Esophagus muscularis mucosa (tissue), 4 donors: ENCODE measurements at regions not wholly inside any gene's neighbourhood (a gene's known extent, or its start where the extent isn't known, plus 50 kb on each side); places are given as distances from the start of the nearest gene placed in this dataset.

Source experiments
- DNase-seq: peaks from one replicate; pipeline ENCODE4 v3.0.0-alpha.2; 2017; ENCODE audit errors: extremely low spot score
- H3K27ac ChIP-seq, 4 donors: fragments of 200-600 bp; sonication (generic); replicated peaks in 1 of 4; 1 replicate in 3 of 4; 2 replicates in 1 of 4; pipeline ENCODE4 v1.5.1; 2016 to 2019; ENCODE audit warnings: mild to moderate bottlenecking in 1 of 4
- H3K27me3 ChIP-seq, 4 donors: fragments of 200-600 bp; sonication (generic); one replicate each; pipeline versions ENCODE4 v1.5.1 to v1.6.0; 2016 to 2019
- H3K36me3 ChIP-seq, 4 donors: fragments of 200-600 bp; sonication (generic); one replicate each; pipeline ENCODE4 v1.5.1; 2016 to 2019
- H3K4me1 ChIP-seq, 4 donors: fragments of 200-600 bp; sonication (generic); one replicate each; pipeline ENCODE4 v1.5.1; 2016 to 2019
- H3K4me3 ChIP-seq, 4 donors: fragments of 200-600 bp; sonication (generic); 1 replicate in 2 of 4; 2 replicates in 2 of 4; pipeline ENCODE4 v1.5.1; 2016 to 2019; ENCODE audit warnings: mild to moderate bottlenecking in 4 of 4, moderate library complexity in 1 of 4
- H3K9me3 ChIP-seq, 4 donors: fragments of 200-600 bp; sonication (generic); 1 replicate in 3 of 4; 2 replicates in 1 of 4; pipeline ENCODE4 v1.5.1; 2016 to 2019
- CTCF ChIP-seq, 3 experiments: fragments of 200-600 bp in 2 of 3; fragments of 450-650 bp in 1 of 3; sonication (generic) in 2 of 3; IDR thresholded peaks; one replicate each; pipeline ENCODE4 v1.5.1; 2017 to 2019; ENCODE audit warnings: antibody characterized with exemption in 3 of 3, mild to moderate bottlenecking in 2 of 3, moderate library complexity in 1 of 3
- EP300 ChIP-seq: sonication (generic); formaldehyde crosslinking; IDR thresholded peaks from one replicate; pipeline ENCODE4 v1.6.1; 2017; ENCODE audit warnings: antibody characterized with exemption
- POLR2A ChIP-seq: fragments of 450-650 bp; IDR thresholded peaks from one replicate; pipeline ENCODE4 v1.6.1; 2017; ENCODE audit warnings: antibody characterized with exemption, moderate library complexity, mild to moderate bottlenecking, low read depth
- POLR2AphosphoS5 ChIP-seq, 2 donors: sonication (generic); formaldehyde crosslinking; IDR thresholded peaks; one replicate each; pipeline ENCODE4 v1.6.1; 2017; ENCODE audit warnings: antibody characterized with exemption in 2 of 2
- whole genome bisulfite sequencing: methylation state at CpG from one replicate; pipeline ENCODE4 v1.1.5; 2018; 5-methylcytosine and 5-hydroxymethylcytosine counted together
- intact Hi-C: fragments of 100-400 bp; cut with DNase I; formaldehyde crosslinking; loops from one replicate; pipeline ENCODE4 v1.15.1; 2023

- no peak for DNase-seq
- 88% methylated on average over 3 of the region's 3 CpGs for WGBS
- intact Hi-C loops: no loop called here
- Histone ChIP-seq H3K27ac (no peak overlapping the region), H3K36me3 (no peaks in the 10 kb centered on the region), H3K27me3 (no peaks in the 10 kb centered on the region), H3K4me1 (peaks cover 3 to 24% (median 18%) of the 10 kb centered on the region in 4 donors), H3K9me3 (no peaks in the 10 kb centered on the region), H3K4me3 (no peak overlapping the region)
- no peak for TF ChIP-seq POLR2AphosphoS5 (IDR thresholded peaks at IDR 0.05)
- TF ChIP-seq POLR2A: no peak
- no peak for TF ChIP-seq EP300
- no peak for TF ChIP-seq CTCF (IDR thresholded peaks at IDR 0.05)
These were observed 94.1 kb upstream of the MYOCD start for GRCh38 chr17:12571606-12572005.

GRCh38 chr17:12574525-12574924, 91.2 kb upstream of the MYOCD start:
- no peaks in the 10 kb centered on the region for H3K36me3 ChIP-seq
- 57% methylated on average over 2 of the region's 2 CpGs for WGBS
- peaks cover 0 to 10% (median under 1%) of the 10 kb centered on the region in 4 donors for H3K4me1 ChIP-seq
- DNase-seq: no peak
- no peaks in the 10 kb centered on the region for H3K9me3 ChIP-seq
- no peak overlapping the region for H3K27ac ChIP-seq
- TF ChIP-seq EP300 (no peak), POLR2A (no peak), POLR2AphosphoS5 (IDR thresholded peaks at IDR 0.05) (no peak), CTCF (IDR thresholded peaks at IDR 0.05) (no peak)
- no peaks in the 10 kb centered on the region for H3K27me3 ChIP-seq
- H3K4me3 ChIP-seq: no peak overlapping the region
- intact Hi-C loops: no loop called here

GRCh38 chr17:12575641-12576040, 90.0 kb upstream of the MYOCD start:
- TF ChIP-seq POLR2AphosphoS5 (IDR thresholded peaks at IDR 0.05) (no peak), CTCF (IDR thresholded peaks at IDR 0.05) (no peak), EP300 (no peak), POLR2A (no peak)
- H3K4me1 ChIP-seq: peaks cover 2 to 22% (median 10%) of the 10 kb centered on the region in 4 donors
- no peak overlapping the region for H3K27ac ChIP-seq
- DNase-seq: no peak
- no peaks in the 10 kb centered on the region for H3K36me3 ChIP-seq
- H3K4me3 ChIP-seq: no peak overlapping the region
- intact Hi-C loops: no loop called here
- H3K9me3 ChIP-seq: no peaks in the 10 kb centered on the region
- no peaks in the 10 kb centered on the region for H3K27me3 ChIP-seq

GRCh38 chr17:12579288-12579687, 86.4 kb upstream of the MYOCD start:
- 66% methylated on average over 5 of the region's 5 CpGs for WGBS
- H3K4me3 ChIP-seq: no peak overlapping the region
- peaks cover 5 to 26% (median 11%) of the 10 kb centered on the region in 4 donors for H3K4me1 ChIP-seq
- no peak overlapping the region for H3K27ac ChIP-seq
- H3K36me3 ChIP-seq: no peaks in the 10 kb centered on the region
- TF ChIP-seq CTCF (IDR thresholded peaks at IDR 0.05) (no peak), EP300 (no peak), POLR2AphosphoS5 (IDR thresholded peaks at IDR 0.05) (no peak), POLR2A (no peak)
- no peaks in the 10 kb centered on the region for H3K9me3 ChIP-seq
- H3K27me3 ChIP-seq: no peaks in the 10 kb centered on the region
- intact Hi-C loops: no loop called here
- no peak for DNase-seq

GRCh38 chr17:12580640-12581039, 85.0 kb upstream of the MYOCD start:
- Histone ChIP-seq H3K4me1 (peaks cover 5 to 26% (median 11%) of the 10 kb centered on the region in 4 donors), H3K36me3 (no peaks in the 10 kb centered on the region), H3K9me3 (no peaks in the 10 kb centered on the region), H3K4me3 (no peak overlapping the region), H3K27me3 (no peaks in the 10 kb centered on the region), H3K27ac (peak overlapping the region in 2 of 4 donors; percentile 13 to 41)
- 42% methylated on average over 6 of the region's 6 CpGs for WGBS
- intact Hi-C loops: no loop called here
- TF ChIP-seq CTCF (IDR thresholded peaks at IDR 0.05): no peak
- TF ChIP-seq EP300: no peak
- no peak for TF ChIP-seq POLR2A
- TF ChIP-seq POLR2AphosphoS5 (IDR thresholded peaks at IDR 0.05): no peak
- DNase-seq: no peak
